ENCODE measurements at regions not wholly inside any gene's neighbourhood (a gene's known extent, or its start where the extent isn't known, plus 50 kb on each side); places are given as distances from the start of the nearest gene placed in this dataset.
A peak's percentile ranks its signal among the peaks of the same experiment; 100 is the strongest.

DNA sequence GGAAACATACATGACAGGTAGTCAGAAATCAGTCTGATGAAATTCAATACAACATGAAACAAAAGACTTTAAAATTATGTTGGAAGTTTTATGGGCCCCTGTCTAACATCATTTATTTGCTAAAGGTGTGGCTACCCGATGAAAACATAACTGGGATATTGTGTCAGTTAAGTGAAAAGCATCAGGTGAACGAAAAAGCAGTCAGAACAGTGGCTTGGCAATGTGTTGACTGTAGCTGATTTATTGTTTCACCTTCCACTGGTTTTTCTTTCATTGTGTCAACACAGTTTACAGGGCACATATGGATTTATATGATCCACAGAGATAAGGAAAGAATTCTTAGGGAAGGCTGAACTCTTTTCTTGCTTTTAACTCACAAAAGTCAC lies 429.6 kb upstream of the ZNF608 start:
- TF ChIP-seq, protein P1, sequence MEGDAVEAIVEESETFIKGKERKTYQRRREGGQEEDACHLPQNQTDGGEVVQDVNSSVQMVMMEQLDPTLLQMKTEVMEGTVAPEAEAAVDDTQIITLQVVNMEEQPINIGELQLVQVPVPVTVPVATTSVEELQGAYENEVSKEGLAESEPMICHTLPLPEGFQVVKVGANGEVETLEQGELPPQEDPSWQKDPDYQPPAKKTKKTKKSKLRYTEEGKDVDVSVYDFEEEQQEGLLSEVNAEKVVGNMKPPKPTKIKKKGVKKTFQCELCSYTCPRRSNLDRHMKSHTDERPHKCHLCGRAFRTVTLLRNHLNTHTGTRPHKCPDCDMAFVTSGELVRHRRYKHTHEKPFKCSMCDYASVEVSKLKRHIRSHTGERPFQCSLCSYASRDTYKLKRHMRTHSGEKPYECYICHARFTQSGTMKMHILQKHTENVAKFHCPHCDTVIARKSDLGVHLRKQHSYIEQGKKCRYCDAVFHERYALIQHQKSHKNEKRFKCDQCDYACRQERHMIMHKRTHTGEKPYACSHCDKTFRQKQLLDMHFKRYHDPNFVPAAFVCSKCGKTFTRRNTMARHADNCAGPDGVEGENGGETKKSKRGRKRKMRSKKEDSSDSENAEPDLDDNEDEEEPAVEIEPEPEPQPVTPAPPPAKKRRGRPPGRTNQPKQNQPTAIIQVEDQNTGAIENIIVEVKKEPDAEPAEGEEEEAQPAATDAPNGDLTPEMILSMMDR (IDR thresholded peaks at IDR 0.05; ENCODE audit: insufficient read depth, low read depth, low read length) = no peak

DNA sequence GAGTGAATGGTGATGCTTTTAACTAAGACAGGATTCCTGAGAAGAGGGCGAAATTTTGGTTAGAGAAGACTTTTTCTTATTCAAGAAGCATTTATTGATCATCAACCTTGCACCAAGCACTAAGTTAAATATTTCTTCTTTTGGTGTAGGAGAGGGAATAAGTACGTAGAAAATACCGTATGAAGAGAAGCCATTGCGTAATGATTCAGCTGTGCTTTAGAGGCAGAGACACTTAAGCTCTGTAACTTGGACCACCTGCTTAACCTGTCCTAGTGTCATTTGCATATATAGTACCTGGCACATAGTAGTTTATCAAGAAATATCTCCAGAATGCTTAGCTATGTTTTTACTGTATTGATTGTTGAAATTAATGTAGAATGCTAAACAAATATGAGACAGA lies 430.9 kb upstream of the ZNF608 start:
- TF ChIP-seq, protein P1 (IDR thresholded peaks at IDR 0.05; ENCODE audit: insufficient read depth, low read depth, low read length) = no peak
- DNase-seq (ENCODE audit: low read depth) = no peak
- H3K4me3 ChIP-seq (ENCODE audit: low read depth, low read length) = no peak overlapping the region

More for the DNA sequence above, 429.6 kb upstream of the ZNF608 start:
- H3K4me3 ChIP-seq (ENCODE audit: low read depth, low read length) = no peak overlapping the region
- no peak for DNase-seq (ENCODE audit: low read depth)

DNA sequence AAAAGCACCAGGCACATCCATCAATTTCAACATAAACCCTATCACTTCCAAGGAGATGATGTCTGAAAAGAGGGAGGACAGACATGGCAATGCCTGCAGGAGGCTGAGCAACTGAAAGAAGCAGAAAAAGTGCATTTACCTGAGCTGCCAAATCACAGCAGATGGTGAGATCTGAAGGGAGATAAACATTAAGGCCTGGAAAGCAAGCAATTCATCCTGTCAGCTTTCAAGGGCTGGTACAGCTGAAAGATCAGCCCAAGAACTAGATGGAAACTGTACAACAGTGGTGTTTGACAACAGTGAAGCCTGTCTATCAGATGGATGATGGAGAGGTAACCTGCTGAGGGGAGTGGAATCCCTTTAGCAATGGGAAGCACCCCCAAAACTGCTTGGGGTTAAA lies 433.2 kb upstream of the ZNF608 start:
- no peak overlapping the region for H3K4me3 ChIP-seq (ENCODE audit: low read depth, low read length)
- TF ChIP-seq, protein P1 (IDR thresholded peaks at IDR 0.05; ENCODE audit: insufficient read depth, low read depth, low read length) = no peak
- DNase-seq (ENCODE audit: low read depth) = no peak

DNA sequence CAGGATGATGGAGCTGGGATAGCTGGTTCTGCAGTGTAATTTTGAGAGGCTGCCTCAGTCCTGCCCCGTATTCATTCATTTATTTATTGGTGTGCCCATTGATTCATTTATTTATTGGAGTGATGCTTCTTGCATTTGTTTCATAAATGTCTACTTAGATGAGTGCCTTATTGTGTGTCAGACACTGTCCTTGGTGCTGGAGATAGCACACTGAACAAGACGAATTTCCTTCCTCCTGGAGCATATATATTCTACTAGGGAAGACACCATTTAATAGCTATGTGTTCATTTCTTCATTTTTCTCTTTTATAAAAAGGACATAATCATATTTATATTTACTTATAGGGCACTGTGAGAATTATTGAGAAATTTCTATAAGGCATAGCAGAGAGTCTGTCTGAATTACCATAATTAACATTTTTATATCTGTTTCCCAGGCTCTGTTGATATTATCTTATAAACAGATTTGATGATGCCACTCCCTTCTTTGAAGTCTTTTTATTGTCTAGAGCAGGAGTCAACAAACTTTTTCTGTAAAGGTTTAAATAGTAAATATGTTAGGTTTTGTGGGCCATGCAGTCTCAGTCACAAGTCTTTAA lies 433.9 kb upstream of the ZNF608 start:
- DNase-seq (ENCODE audit: low read depth) = peak; percentile 26
- TF ChIP-seq, protein P1 (IDR thresholded peaks at IDR 0.05; ENCODE audit: insufficient read depth, low read depth, low read length) = no peak
- H3K4me3 ChIP-seq (ENCODE audit: low read depth, low read length) = no peak overlapping the region

DNA sequence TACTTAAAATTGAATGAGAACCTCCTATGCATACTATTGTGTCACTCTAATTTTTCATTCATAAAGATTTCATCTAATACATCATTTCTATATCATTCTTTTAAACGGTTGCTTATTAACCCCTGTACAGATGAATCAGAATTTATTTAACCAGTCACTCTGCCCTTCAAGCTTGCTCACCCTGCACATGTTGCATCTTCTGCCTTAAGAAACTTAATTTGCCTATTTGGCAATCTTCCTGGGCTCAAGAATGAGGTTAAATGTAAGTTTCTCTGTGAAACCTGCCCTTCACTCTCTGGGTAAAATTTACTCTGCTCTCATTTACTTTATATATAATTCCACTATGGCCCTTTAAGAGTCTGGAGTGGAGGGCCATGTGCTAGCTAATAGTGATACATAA lies 434.7 kb upstream of the ZNF608 start:
- TF ChIP-seq, protein P1 (IDR thresholded peaks at IDR 0.05; ENCODE audit: insufficient read depth, low read depth, low read length) = no peak
- DNase-seq (ENCODE audit: low read depth) = no peak
- H3K4me3 ChIP-seq (ENCODE audit: low read depth, low read length) = no peak overlapping the region

DNA sequence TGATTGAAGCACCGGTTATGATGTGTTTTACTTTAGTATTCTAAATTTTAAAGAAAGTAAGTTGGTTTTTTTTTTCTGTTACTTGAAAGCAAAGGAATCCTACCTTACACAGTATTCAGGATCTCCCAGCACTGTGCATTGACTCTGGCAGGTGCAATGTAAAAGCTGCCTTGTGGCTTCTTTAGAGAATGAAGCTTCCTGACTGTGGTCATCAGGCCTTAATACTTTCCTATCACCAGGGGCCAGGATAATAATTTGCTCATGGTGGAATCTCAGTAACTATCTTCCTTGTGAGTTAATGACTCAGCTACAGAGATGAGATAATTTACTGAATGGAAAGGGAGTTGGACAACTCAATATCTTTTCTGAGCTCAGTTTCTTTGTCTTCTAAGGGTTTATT lies 435.5 kb upstream of the ZNF608 start:
- DNase-seq (ENCODE audit: low read depth) = no peak
- H3K4me3 ChIP-seq (ENCODE audit: low read depth, low read length) = no peak overlapping the region
- TF ChIP-seq, protein P1 (IDR thresholded peaks at IDR 0.05; ENCODE audit: insufficient read depth, low read depth, low read length) = no peak

DNA sequence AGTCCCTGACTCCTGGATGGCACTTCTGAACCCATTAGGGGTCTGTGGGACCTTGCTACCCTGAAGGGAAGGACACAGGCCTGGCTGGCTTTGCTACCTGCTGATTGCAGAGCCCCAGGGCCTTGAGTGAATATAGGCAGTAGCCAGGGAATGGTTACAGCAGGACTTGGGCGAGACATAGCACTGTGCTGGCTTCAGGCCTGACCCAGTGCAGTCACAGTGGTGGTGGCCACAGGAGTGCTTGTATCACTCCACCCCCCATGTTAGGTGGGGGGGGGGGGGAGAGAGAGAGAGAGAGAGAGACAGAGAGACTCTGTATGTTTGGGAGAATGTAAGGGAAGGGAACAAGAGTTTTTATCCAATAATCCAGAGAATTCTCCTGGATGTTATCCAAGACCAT lies 439.3 kb upstream of the ZNF608 start:
- H3K4me3 ChIP-seq (ENCODE audit: low read depth, low read length) = no peak overlapping the region
- DNase-seq (ENCODE audit: low read depth) = no peak
- TF ChIP-seq, protein P1 (IDR thresholded peaks at IDR 0.05; ENCODE audit: insufficient read depth, low read depth, low read length) = no peak

Measured in fibroblast of villous mesenchyme (primary cell).